H9 (cell line): ENCODE measurements at regions not wholly inside any gene's neighbourhood (a gene's known extent, or its start where the extent isn't known, plus 50 kb on each side); places are given as distances from the start of the nearest gene placed in this dataset.
A peak's percentile ranks its signal among the peaks of the same experiment; 100 is the strongest.

ENCODE experiments used
- DNase-seq: peaks from one replicate; pipeline ENCODE4 v3.0.0-alpha.2; 2017
- H2AFZ ChIP-seq: one replicate; pipeline ENCODE4 v1.6.1; 2013; ENCODE audit warnings: mild to moderate bottlenecking, low read length, control low read depth, moderate library complexity
- H2AK5ac ChIP-seq: 2 replicates; pipeline ENCODE4 v1.6.1; 2013; ENCODE audit warnings: low read length, control low read depth, mixed read lengths; ENCODE audit not compliant: insufficient read length
- H2BK120ac ChIP-seq: one replicate; pipeline ENCODE4 v1.6.1; 2013; ENCODE audit warnings: low read depth, mild to moderate bottlenecking, low read length, control low read depth, inconsistent platforms; ENCODE audit not compliant: poor library complexity, severe bottlenecking
- H2BK12ac ChIP-seq: 2 replicates; pipeline ENCODE4 v1.6.1; 2013; ENCODE audit warnings: low read length, control low read depth, mixed read lengths, low read depth; ENCODE audit not compliant: insufficient read length
- H2BK15ac ChIP-seq: 2 replicates; pipeline ENCODE4 v1.6.1; 2013; ENCODE audit warnings: low read depth, low read length, control low read depth
- H2BK20ac ChIP-seq: one replicate; pipeline ENCODE4 v1.6.1; 2013; ENCODE audit warnings: low read depth, mild to moderate bottlenecking, low read length, control low read depth, inconsistent platforms; ENCODE audit not compliant: poor library complexity, severe bottlenecking
- H2BK5ac ChIP-seq: 2 replicates; pipeline ENCODE4 v1.6.1; 2013; ENCODE audit warnings: low read length, control low read depth, mixed read lengths; ENCODE audit not compliant: insufficient read length
- H3K14ac ChIP-seq: 2 replicates; pipeline ENCODE4 v1.6.1; 2013; ENCODE audit warnings: low read length, control low read depth; ENCODE audit not compliant: insufficient read depth
- H3K18ac ChIP-seq: 2 replicates; pipeline ENCODE4 v1.6.1; 2013; ENCODE audit warnings: low read depth, mild to moderate bottlenecking, mixed read lengths, low read length, control low read depth; ENCODE audit not compliant: insufficient read length
- H3K23ac ChIP-seq: 2 replicates; pipeline ENCODE4 v1.6.1; 2013; ENCODE audit warnings: low read length, control low read depth, mixed read lengths, low read depth; ENCODE audit not compliant: insufficient read length
- H3K23me2 ChIP-seq: 2 replicates; pipeline ENCODE4 v1.6.1; 2013; ENCODE audit warnings: low read depth, mild to moderate bottlenecking, mixed read lengths, low read length, control low read depth; ENCODE audit not compliant: insufficient read length, poor library complexity, severe bottlenecking
- H3K27ac ChIP-seq: 2 replicates; pipeline ENCODE4 v1.5.1; 2013; ENCODE audit warnings: low read length, control low read depth, mixed read lengths, low read depth; ENCODE audit not compliant: insufficient read length
- H3K27me3 ChIP-seq: 2 replicates; pipeline ENCODE4 v1.6.1; 2013; ENCODE audit warnings: low read length, control low read depth, inconsistent platforms; ENCODE audit not compliant: insufficient read depth
- H3K4ac ChIP-seq: 2 replicates; pipeline ENCODE4 v1.6.1; 2013; ENCODE audit warnings: low read depth, mild to moderate bottlenecking, control low read depth, inconsistent platforms, low read length, moderate library complexity
- H3K4me1 ChIP-seq: 2 replicates; pipeline ENCODE4 v1.6.1; 2013; ENCODE audit warnings: low read length, control low read depth, inconsistent platforms; ENCODE audit not compliant: insufficient read depth
- H3K4me2 ChIP-seq: 2 replicates; pipeline ENCODE4 v1.6.1; 2013; ENCODE audit warnings: low read length, control low read depth, mixed read lengths; ENCODE audit not compliant: insufficient read length, insufficient read depth
- H3K56ac ChIP-seq: 2 replicates; pipeline ENCODE4 v1.6.1; 2013; ENCODE audit warnings: low read depth, mild to moderate bottlenecking, mixed read lengths, low read length, control low read depth; ENCODE audit not compliant: insufficient read length
- H3K79me1 ChIP-seq: 2 replicates; pipeline ENCODE4 v1.6.1; 2013; ENCODE audit warnings: low read depth, mild to moderate bottlenecking, moderate library complexity, low read length, control low read depth, inconsistent platforms; ENCODE audit not compliant: insufficient read depth, poor library complexity, severe bottlenecking
- H3K79me2 ChIP-seq: 2 replicates; pipeline ENCODE4 v1.6.1; 2013; ENCODE audit warnings: low read length, control low read depth, inconsistent platforms; ENCODE audit not compliant: insufficient read depth
- H3K9ac ChIP-seq: 2 replicates; pipeline ENCODE4 v1.6.1; 2013; ENCODE audit warnings: low read length, control low read depth, mixed read lengths; ENCODE audit not compliant: insufficient read length; ENCODE audit errors: extremely low read depth
- H3K9me3 ChIP-seq: one replicate; pipeline ENCODE4 v1.6.1; 2013; ENCODE audit warnings: low read depth, low read length, inconsistent platforms; ENCODE audit not compliant: control insufficient read depth
- H3T11ph ChIP-seq: one replicate; pipeline ENCODE4 v1.6.1; 2013; ENCODE audit warnings: mild to moderate bottlenecking, low read length, control low read depth, inconsistent platforms
- H4K20me1 ChIP-seq: one replicate; pipeline ENCODE4 v1.6.1; 2013; ENCODE audit not compliant: control insufficient read depth, insufficient read length, insufficient read depth
- H4K5ac ChIP-seq: 2 replicates; pipeline ENCODE4 v1.6.1; 2013; ENCODE audit warnings: low read depth, mild to moderate bottlenecking, mixed read lengths, low read length, control low read depth; ENCODE audit not compliant: insufficient read length
- H4K8ac ChIP-seq: replicated peaks from 2 replicates; pipeline ENCODE4 v1.6.1; 2013; ENCODE audit warnings: low read length, control low read depth, mixed read lengths, low read depth; ENCODE audit not compliant: insufficient read length
- H4K91ac ChIP-seq: 2 replicates; pipeline ENCODE4 v1.6.1; 2013; ENCODE audit warnings: low read depth, mild to moderate bottlenecking, moderate library complexity, mixed read lengths, low read length, control low read depth; ENCODE audit not compliant: insufficient read length
- H3K27ac Mint-ChIP-seq, 3 experiments: 2 replicates in 2 of 3; 3 replicates in 1 of 3; pipeline ENCODE4 v1.8.0; 2020 to 2021; ENCODE audit warnings: mixed read lengths in 3 of 3, mild to moderate bottlenecking in 1 of 3, moderate library complexity in 1 of 3
- H3K27me3 Mint-ChIP-seq: 2 replicates; pipeline ENCODE4 v1.8.0; 2021; ENCODE audit warnings: low read depth, mild to moderate bottlenecking, moderate library complexity, mixed read lengths
- H3K36me3 Mint-ChIP-seq, 3 experiments: 2 replicates in 2 of 3; 3 replicates in 1 of 3; pipeline ENCODE4 v1.8.0; 2020 to 2021; ENCODE audit warnings: low read depth in 3 of 3, mixed read lengths in 3 of 3; ENCODE audit not compliant: insufficient read depth in 1 of 3
- H3K4me1 Mint-ChIP-seq, 2 experiments: 2 replicates each; pipeline ENCODE4 v1.8.0; 2020; ENCODE audit warnings: mixed read lengths in 2 of 2
- H3K4me3 Mint-ChIP-seq, 2 experiments: 2 replicates in 1 of 2; 3 replicates in 1 of 2; pipeline ENCODE4 v1.8.0; 2020 to 2021; ENCODE audit warnings: mild to moderate bottlenecking in 2 of 2, mixed read lengths in 2 of 2, moderate library complexity in 1 of 2
- H3K9me3 Mint-ChIP-seq, 2 experiments: 2 replicates in 1 of 2; 3 replicates in 1 of 2; pipeline ENCODE4 v1.8.0; 2020; ENCODE audit warnings: mild to moderate bottlenecking in 2 of 2, mixed read lengths in 2 of 2, moderate library complexity in 1 of 2
- CTCF ChIP-seq: fragments of 200-600 bp; sonication (generic); conservative IDR thresholded peaks from 3 replicates; pipeline ENCODE4 v1.8.0; 2021; ENCODE audit warnings: antibody characterized with exemption, mild to moderate bottlenecking
- WGBS: extraction: QIAGEN DNeasy Blood & Tissue Kit; methylation state at CpG from one replicate; pipeline ENCODE4 v1.1.7; 2013; ENCODE audit warnings: missing lambda C conversion rate, low lambda C conversion rate, mixed read lengths; ENCODE audit not compliant: insufficient read length; ENCODE audit errors: extremely low coverage; 5-methylcytosine and 5-hydroxymethylcytosine counted together

DNA sequence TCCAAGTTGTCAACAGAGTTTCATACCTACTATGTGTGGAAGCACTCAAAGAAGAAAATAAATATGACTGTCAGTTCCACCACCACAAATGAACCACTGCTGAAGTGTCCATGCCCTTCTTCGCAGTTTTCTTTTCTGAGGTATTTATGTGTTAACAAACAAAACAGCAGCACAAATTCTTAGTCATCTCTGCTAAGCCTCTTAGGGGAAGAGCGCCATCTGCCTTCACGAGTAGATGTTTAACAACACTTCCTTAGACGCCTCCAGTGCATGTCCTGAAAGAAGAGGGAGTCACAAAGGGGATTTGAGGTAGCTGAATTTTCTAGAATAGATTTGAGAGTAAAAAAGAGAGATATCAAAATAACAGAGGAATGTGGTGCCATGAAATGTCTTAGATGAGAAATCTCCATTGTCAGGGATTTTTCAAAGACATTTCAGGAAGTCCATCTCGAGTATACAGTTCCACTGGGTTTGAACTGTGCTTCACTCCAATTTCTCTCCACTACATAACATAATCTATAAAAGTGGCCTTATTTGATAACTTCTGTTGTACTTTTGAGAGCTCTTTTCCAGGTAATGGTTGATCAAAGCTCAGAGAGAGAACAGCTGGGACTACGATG lies 775.3 kb upstream of the POM121L12 start:
- Histone ChIP-seq H4K5ac (no peak overlapping the region), H3K27me3 (no peaks in the 10 kb centered on the region), H3K9me3 (no peaks in the 10 kb centered on the region), H3K9ac (no peak overlapping the region), H2BK120ac (no peak overlapping the region), H3K23ac (no peak overlapping the region), H2AK5ac (no peak overlapping the region), H3K79me2 (no peaks in the 10 kb centered on the region), H3K56ac (no peak overlapping the region), H4K91ac (no peak overlapping the region), H3K14ac (no peak overlapping the region), H3K4me2 (no peak overlapping the region), H3K4ac (no peak overlapping the region), H4K20me1 (no peaks in the 10 kb centered on the region), H3K4me1 (no peaks in the 10 kb centered on the region), H3K79me1 (no peaks in the 10 kb centered on the region), H3T11ph (no peak overlapping the region), H3K23me2 (no peaks in the 10 kb centered on the region), H2BK15ac (no peak overlapping the region), H2BK5ac (no peak overlapping the region), H3K27ac (no peak overlapping the region), H2BK20ac (no peak overlapping the region), H2AFZ (no peak overlapping the region), H2BK12ac (no peak overlapping the region), H3K18ac (no peak overlapping the region), H4K8ac (no peak overlapping the region)
- Mint-ChIP-seq H3K4me3 (no peak overlapping the region), H3K9me3 (peaks cover 0 to 2% of the 10 kb centered on the region in 2 experiments; a peak in 2 of 5 replicates), H3K4me1 (peaks cover 8 to 13% of the 10 kb centered on the region in 2 experiments), H3K27ac (no peak overlapping the region), H3K36me3 (peaks cover 0 to 8% (median 0%) of the 10 kb centered on the region in 3 experiments; a peak in 5 of 7 replicates), H3K27me3 (no peaks in the 10 kb centered on the region)
- WGBS = no CpG with 5 or more reads among the region's 6 CpGs
- DNase-seq = peak; percentile 52
- peak; percentile 78 for TF ChIP-seq CTCF
